B cell (primary cell): ENCODE measurements at regions not wholly inside any gene's neighbourhood (a gene's known extent, or its start where the extent isn't known, plus 50 kb on each side); places are given as distances from the start of the nearest gene placed in this dataset.

Experiments
- EZH2 ChIP-seq: IDR thresholded peaks from 2 replicates; pipeline ENCODE4 v1.6.1; 2012; ENCODE audit warnings: borderline replicate concordance, low read depth, mild to moderate bottlenecking, moderate library complexity, low read length; ENCODE audit not compliant: insufficient read depth, poor library complexity, severe bottlenecking
- TF ChIP-seq, protein P1 (sequence below): fragments of 200-600 bp; IDR thresholded peaks from one replicate; pipeline ENCODE4 v1.8.0; 2022; ENCODE audit warnings: antibody characterized with exemption, mild to moderate bottlenecking

DNA sequence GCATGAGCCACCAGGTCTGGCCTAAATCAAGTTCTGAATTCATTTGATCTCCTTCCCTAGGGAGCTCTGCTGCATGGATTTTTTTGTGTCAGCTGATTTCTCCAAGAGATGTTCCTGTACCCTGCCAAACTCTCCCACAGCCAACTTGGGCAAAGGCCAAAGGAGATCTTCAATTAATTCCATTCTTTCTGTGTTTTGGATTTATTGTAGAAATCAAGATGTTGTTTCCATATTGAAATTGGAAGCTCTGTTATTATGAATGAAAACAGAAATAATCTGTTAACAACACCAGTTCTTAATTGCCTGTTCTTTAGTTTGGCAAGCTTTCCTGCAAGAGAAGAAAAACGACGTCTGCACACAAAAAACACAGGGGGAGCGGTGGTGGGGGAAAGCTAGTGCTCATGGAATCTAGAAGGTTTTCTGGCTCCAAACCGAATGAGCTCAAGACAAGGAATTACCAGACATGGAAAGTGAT is 86.5 kb upstream of the ABCC4 start:
- TF ChIP-seq, protein P1, sequence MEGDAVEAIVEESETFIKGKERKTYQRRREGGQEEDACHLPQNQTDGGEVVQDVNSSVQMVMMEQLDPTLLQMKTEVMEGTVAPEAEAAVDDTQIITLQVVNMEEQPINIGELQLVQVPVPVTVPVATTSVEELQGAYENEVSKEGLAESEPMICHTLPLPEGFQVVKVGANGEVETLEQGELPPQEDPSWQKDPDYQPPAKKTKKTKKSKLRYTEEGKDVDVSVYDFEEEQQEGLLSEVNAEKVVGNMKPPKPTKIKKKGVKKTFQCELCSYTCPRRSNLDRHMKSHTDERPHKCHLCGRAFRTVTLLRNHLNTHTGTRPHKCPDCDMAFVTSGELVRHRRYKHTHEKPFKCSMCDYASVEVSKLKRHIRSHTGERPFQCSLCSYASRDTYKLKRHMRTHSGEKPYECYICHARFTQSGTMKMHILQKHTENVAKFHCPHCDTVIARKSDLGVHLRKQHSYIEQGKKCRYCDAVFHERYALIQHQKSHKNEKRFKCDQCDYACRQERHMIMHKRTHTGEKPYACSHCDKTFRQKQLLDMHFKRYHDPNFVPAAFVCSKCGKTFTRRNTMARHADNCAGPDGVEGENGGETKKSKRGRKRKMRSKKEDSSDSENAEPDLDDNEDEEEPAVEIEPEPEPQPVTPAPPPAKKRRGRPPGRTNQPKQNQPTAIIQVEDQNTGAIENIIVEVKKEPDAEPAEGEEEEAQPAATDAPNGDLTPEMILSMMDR, result no peak
- TF ChIP-seq EZH2, result no peak
